Stimulated activated CD4-positive, alpha-beta T cell treated with anti-CD3 and anti-CD28 coated beads, Interleukin-1b, Interleukin-23, amount 100 ng/mL, for 24 hours (primary cell): ENCODE measurements at regions not wholly inside any gene's neighbourhood (a gene's known extent, or its start where the extent isn't known, plus 50 kb on each side); places are given as distances from the start of the nearest gene placed in this dataset.
"Not testable (repeated sequence)": the region's sequence is repeated elsewhere in the genome, so short reads cannot be mapped to it uniquely, and the experiment has no call there.

Source experiments
- DNase-seq, 4 experiments: peaks; one replicate each; pipeline ENCODE4 v3.0.0-alpha.2; 2020; ENCODE audit warnings: low read depth in 4 of 4, low spot score in 1 of 4

DNA sequence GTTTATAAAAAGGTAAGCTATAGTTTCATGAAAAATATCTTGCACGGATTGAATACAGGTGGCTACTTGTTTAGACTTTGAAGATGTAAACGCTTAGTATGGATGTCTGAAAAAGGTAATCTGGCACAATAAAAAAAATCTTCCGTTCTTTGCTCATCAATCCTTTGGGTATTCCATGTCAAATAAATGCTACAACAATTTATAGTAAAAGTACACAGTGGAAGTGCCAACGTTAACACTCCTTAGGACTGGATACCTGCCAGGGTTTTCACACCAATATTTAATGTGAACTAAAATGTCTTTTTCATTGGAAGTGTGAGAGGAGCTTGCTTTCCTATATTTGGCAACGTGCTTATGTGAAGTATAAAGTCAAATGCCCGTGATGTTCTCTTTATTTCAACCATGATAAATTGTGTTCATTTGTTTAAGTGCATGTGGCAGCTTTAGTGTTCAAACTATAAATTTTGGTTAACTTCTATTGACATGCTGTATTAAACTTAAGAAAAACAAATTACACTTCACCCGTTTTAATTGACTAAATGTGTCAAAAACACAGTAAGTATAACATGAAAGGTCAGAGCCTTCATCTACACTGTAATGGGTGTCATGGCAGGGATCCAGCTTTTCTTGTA is 121.7 kb upstream of the HAND2 start:
- DNase-seq: no peak

DNA sequence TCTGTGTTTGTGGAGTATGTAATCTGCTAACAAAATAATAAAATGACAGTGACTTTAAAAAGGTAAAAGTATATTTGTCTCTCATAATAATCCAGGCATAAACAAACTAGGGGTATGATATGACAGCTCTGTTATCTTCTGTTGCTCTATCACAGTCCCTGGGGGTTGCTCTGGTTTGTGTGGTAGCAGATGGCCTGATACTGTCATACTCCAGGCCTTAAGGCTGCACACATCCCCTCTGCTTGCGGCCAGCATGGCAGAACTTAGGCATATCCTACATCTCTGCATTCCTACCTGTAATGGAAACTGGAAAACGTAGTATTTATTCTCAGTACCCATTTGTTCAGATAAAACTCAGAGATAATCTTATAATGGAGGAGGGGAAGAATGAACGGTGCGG is 117.9 kb upstream of the HAND2 start:
- DNase-seq: no peak

DNA sequence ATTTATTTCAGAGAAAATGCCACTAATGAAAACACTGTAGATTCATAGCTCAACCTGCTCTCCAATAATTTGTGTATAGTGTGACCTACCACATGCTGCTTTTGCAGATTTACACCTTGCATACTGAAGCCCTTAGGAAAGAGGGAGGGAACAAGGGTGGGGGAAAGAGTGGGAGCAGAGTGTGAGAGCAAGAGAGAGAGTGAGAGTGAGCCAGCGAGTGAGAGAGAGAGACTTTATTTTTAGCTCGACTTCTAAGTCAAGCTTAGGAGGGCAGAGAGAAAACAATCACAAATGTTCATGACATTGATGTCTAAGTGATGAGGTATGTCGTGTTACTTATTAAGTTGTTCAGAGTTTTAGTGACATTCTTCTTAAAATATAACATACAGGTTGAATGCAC is 112.5 kb upstream of the HAND2 start:
- DNase-seq: no peak

DNA sequence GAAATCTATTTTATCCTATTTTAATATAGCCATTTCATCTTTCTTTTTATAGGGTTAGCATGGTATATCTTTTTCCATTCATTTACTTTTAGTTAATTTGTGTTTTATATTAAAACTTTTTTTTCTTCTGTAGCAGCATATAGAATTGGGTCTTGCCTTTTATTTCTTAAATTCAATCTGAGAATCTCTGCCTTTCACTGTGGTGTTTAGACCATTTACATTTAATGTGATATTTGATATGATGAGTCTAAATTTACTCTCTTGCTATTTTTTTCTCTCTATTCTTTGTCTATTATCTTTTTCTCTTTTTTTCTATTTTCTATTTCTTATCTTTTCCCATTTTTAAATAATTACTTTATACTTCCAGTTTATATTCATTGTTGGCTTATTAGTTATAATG is 105.4 kb upstream of the HAND2 start:
- no peak for DNase-seq

DNA sequence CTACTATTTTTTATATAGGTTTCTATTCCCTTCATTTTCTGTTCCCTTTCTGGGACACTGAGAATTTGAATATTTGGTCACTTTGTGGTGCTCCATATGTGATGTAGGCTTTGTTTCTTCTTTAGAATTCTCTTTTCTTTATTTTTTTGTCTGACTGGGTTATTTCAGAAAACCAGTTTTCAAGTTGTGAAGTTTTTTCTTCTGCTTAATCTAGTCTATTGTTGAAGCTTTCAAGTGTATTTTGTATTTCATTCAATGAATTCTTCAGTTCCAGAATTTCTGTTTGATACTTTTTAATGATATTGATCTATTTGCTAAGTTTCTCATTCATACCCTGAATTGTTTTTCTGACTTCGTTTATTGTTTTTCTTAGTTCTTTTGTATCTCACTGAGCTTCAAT is 96.2 kb upstream of the HAND2 start:
- DNase-seq: no peak

DNA sequence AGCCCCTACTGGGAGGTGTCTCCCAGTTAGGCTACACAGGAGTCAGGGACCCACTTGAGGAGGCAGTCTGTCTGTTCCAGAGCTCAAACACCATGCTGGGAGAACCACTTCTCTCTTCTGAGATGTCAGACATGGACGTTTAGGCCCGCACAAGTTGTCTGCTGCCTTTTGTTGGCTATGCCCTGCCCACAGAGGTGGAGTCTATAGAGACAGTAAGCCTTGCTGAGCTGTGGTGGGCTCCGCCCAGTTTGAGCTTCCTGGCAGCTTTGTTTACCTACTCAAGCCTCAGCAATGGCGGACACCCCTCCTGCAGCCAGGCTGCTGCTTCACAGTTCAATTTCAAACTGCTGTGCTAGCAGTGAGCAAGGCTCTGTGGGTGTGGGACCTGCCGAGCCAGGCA is 88.6 kb upstream of the HAND2 start:
- DNase-seq: not testable (repeated sequence)

DNA sequence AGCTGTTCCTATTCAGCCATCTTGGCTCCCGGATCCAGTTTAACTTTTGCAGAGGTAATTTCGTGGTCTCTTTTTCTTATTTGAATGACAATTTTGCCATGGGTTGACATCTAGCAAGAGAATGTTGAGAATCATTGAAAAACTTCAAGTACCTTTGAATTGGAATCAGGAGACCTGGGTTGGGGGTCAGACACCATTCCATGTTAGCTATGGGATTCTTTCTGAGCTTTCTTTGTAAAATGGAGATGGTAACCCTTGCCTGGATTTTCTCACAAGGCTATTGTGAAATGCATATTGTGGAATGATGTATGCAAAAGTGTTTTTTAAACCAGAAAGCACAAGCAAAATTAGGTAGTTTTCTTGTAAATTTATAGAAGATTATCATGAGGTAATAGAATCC is 79.1 kb upstream of the HAND2 start:
- DNase-seq: no peak

DNA sequence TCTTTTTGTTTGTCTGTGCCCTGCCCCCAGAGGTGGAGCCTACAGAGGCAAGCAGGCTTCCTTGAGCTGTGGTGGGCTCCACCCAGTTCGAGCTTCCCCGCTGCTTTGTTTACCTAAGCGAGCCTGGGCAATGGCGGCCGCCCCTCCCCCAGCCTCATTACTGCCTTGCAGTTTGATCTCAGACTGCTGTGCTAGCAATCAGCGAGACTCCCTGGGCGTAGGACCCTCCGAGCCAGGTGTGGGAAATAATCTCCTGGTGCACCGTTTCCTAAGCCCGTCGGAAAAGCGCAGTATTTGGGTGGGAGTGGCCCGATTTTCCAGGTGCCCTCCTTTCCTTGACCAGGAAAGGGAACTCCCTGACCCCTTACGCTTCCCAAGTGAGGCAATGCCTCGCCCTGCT is 78.6 kb upstream of the HAND2 start:
- not testable (repeated sequence) for DNase-seq

DNA sequence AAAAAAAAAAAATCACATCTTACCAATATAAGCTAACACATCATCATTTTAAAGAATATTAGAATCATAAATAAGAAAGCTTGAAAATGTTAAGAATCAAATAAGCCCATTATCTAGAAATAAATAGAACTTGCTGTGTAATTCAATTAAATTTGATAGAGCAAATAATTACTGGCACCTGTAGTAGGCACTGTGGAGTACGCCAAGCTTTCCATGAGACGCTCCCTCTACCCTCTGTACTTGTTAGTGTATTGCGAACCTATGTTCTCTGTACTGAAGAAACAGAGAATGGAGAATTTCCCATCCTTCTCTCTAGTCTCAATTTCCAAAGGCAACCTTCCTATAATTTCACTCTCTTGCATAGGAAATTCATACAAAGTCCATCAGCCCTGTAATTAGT is 61.7 kb upstream of the HAND2 start:
- DNase-seq: no peak

DNA sequence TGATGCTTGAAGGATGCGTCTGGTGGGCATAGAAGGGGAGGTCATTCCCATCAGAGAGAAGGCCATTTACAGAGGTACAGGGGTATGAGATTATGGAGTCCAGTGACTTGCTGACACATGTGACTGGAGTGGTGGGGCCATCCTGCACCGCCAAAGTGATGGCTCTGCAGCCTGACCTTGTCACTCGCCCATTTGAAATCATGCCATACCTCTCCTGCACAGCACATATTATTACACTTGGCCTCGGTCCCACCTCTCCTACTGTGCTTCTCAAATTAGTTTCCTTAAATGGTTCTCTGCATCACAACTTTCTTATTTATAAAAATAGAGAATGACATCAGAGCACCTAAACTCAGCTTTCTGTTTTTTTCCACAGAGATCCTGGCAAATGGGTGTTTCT is 60.7 kb upstream of the HAND2 start:
- no peak for DNase-seq

DNA sequence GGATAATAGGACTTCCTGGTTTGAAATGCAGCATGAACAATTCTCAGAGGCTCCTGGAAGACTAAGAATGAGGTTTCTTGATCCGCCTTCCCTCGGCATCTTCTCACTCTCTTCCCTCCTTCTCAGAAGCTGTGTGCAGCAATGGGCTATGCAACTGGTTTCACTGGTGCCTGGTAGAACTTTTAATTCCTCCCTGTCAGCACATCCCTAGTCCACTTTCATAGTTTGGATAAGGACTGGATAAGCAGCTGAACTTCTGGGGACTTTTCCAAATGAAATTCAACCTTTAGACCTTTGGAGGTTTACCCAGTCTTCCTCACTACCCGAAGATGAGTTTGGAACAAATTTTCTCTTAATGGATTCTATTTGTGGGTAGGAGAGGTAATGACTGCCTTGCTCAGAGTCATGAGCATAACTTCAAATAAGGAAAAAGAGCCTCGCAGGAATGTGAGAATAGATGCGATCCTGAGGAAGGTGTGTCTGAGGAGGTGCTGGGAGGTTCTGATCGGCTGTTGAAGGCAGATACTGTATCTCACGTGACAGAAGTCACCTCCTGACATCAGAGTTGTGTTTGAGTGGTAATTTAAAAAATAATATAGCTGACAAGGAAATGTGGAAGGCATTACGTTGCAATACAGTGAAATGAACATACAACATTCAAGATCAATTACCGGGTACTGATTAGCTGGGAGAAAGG is 56.0 kb upstream of the HAND2 start:
- DNase-seq: no peak

DNA sequence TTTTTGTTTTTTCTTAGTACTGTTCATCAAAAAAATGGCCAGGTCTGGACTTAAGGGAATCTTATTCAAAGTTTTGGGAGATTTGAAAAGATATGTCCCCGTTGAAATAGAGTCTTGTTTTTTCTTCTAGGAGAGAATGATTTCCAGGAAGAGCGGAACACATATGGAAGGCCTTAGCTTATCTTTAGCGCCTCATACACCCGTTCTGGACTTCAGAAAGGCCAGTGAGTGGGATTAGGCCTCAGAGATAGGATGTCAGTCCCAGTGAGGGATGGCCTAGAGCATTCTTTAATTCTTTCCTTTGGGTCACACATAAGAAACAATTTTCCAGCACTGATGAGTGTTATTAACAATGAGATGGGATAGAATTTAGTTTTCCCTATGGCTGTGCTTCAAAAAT is 54.5 kb upstream of the HAND2 start:
- no peak for DNase-seq
